MM.1S (cell line): ENCODE measurements at regions not wholly inside any gene's neighbourhood (a gene's known extent, or its start where the extent isn't known, plus 50 kb on each side); places are given as distances from the start of the nearest gene placed in this dataset.

Experiments used
- DNase-seq: peaks from one replicate; pipeline ENCODE4 v3.0.0-alpha.2; 2015
- H2AFZ ChIP-seq: fragments of 300-600 bp; sonication (generic); 2 replicates; pipeline ENCODE4 v1.6.0; 2016; ENCODE audit warnings: antibody characterized with exemption, low read length
- H3F3A ChIP-seq: fragments of 300-600 bp; sonication (generic); 2 replicates; pipeline ENCODE4 v1.6.1; 2016; ENCODE audit warnings: mild to moderate bottlenecking, antibody characterized with exemption, low read length, moderate library complexity, mixed read lengths; ENCODE audit not compliant: insufficient read depth
- H3K27ac ChIP-seq: fragments of 300-600 bp; sonication (generic); 2 replicates; pipeline ENCODE4 v1.5.1; 2016; ENCODE audit warnings: mild to moderate bottlenecking, low read length
- H3K27me3 ChIP-seq: fragments of 300-600 bp; sonication (generic); replicated peaks from 2 replicates; pipeline ENCODE4 v1.6.0; 2016; ENCODE audit warnings: low read length; ENCODE audit not compliant: insufficient read depth
- H3K36me3 ChIP-seq: fragments of 300-600 bp; sonication (generic); replicated peaks from 2 replicates; pipeline ENCODE4 v1.6.1; 2016; ENCODE audit warnings: mild to moderate bottlenecking, low read length, mixed read lengths; ENCODE audit not compliant: insufficient read depth
- H3K4me1 ChIP-seq: fragments of 300-600 bp; sonication (generic); 2 replicates; pipeline ENCODE4 v1.6.1; 2016; ENCODE audit warnings: low read length, mixed read lengths
- H3K4me2 ChIP-seq: fragments of 300-600 bp; sonication (generic); 2 replicates; pipeline ENCODE4 v1.6.0; 2016; ENCODE audit warnings: low read depth, low read length
- H3K4me3 ChIP-seq: fragments of 300-600 bp; sonication (generic); 2 replicates; pipeline ENCODE4 v1.5.1; 2016; ENCODE audit warnings: low read length, mixed read lengths
- H3K79me2 ChIP-seq: fragments of 300-600 bp; sonication (generic); 2 replicates; pipeline ENCODE4 v1.6.1; 2016; ENCODE audit warnings: mixed run types, low read length, mixed read lengths
- H3K9ac ChIP-seq: fragments of 300-600 bp; sonication (generic); 2 replicates; pipeline ENCODE4 v1.6.1; 2016; ENCODE audit warnings: low read length, mixed read lengths
- H3K9me2 ChIP-seq: fragments of 300-600 bp; sonication (generic); replicated peaks from 2 replicates; pipeline ENCODE4 v1.6.1; 2016; ENCODE audit warnings: mild to moderate bottlenecking, low read length, mixed read lengths; ENCODE audit not compliant: insufficient read depth
- H3K9me3 ChIP-seq: fragments of 300-600 bp; sonication (generic); replicated peaks from 2 replicates; pipeline ENCODE4 v1.6.1; 2016; ENCODE audit warnings: mild to moderate bottlenecking, low read length, mixed read lengths; ENCODE audit not compliant: insufficient read depth
- H4K20me1 ChIP-seq: fragments of 300-600 bp; sonication (generic); 2 replicates; pipeline ENCODE4 v1.6.1; 2016; ENCODE audit warnings: mild to moderate bottlenecking, low read length, moderate library complexity, mixed read lengths; ENCODE audit not compliant: insufficient read depth
- CTCF ChIP-seq: fragments of 300-600 bp; sonication (generic); IDR thresholded peaks from 2 replicates; pipeline ENCODE4 v1.5.1; 2016; ENCODE audit warnings: antibody characterized with exemption, low read length, mixed read lengths
- EZH2 ChIP-seq: fragments of 300-600 bp; sonication (generic); optimal IDR thresholded peaks from 2 replicates; pipeline ENCODE3; 2017; ENCODE audit warnings: low read depth, mild to moderate bottlenecking, antibody characterized with exemption, low read length, mixed read lengths
- EZH2phosphoT487 ChIP-seq: fragments of 300-600 bp; sonication (generic); IDR thresholded peaks from 2 replicates; pipeline ENCODE4 v1.6.1; 2018; ENCODE audit warnings: antibody characterized with exemption, low read length

GRCh38 chr16:74073456-74073855, 223.2 kb upstream of the PSMD7 start:
- Histone ChIP-seq H3K36me3 (no peaks in the 10 kb centered on the region), H3K4me3 (no peak overlapping the region), H3K27ac (no peak overlapping the region), H3K9ac (no peak overlapping the region), H3K27me3 (no peaks in the 10 kb centered on the region), H2AFZ (no peak overlapping the region), H3F3A (no peaks in the 10 kb centered on the region), H4K20me1 (no peaks in the 10 kb centered on the region), H3K9me2 (no peaks in the 10 kb centered on the region), H3K9me3 (no peaks in the 10 kb centered on the region), H3K4me1 (no peaks in the 10 kb centered on the region), H3K79me2 (no peaks in the 10 kb centered on the region), H3K4me2 (no peak overlapping the region)
- TF ChIP-seq EZH2phosphoT487 (no peak), EZH2 (no peak), CTCF (no peak)
- DNase-seq = no peak

- Histone ChIP-seq H3K36me3 (no peaks in the 10 kb centered on the region), H3F3A (no peaks in the 10 kb centered on the region), H3K4me2 (no peak overlapping the region), H4K20me1 (no peaks in the 10 kb centered on the region), H3K9me3 (no peaks in the 10 kb centered on the region), H3K4me1 (no peaks in the 10 kb centered on the region), H3K27me3 (no peaks in the 10 kb centered on the region), H3K27ac (no peak overlapping the region), H3K4me3 (no peak overlapping the region), H3K79me2 (no peaks in the 10 kb centered on the region), H3K9me2 (no peaks in the 10 kb centered on the region), H2AFZ (no peak overlapping the region), H3K9ac (no peak overlapping the region)
- no peak for DNase-seq
- no peak for TF ChIP-seq EZH2
- no peak for TF ChIP-seq EZH2phosphoT487
- TF ChIP-seq CTCF = no peak
Measured at GRCh38 chr16:74071996-74072535, 224.5 kb upstream of the PSMD7 start.

- Histone ChIP-seq H2AFZ (no peak overlapping the region), H3K9ac (no peak overlapping the region), H3K9me2 (no peaks in the 10 kb centered on the region), H3K4me2 (no peak overlapping the region), H3K36me3 (no peaks in the 10 kb centered on the region), H3K27me3 (no peaks in the 10 kb centered on the region), H3K4me3 (no peak overlapping the region), H3K4me1 (no peaks in the 10 kb centered on the region), H3K79me2 (no peaks in the 10 kb centered on the region), H4K20me1 (no peaks in the 10 kb centered on the region), H3K27ac (no peak overlapping the region), H3K9me3 (no peaks in the 10 kb centered on the region), H3F3A (no peaks in the 10 kb centered on the region)
- no peak for DNase-seq
- no peak for TF ChIP-seq CTCF
- TF ChIP-seq EZH2 = no peak
- no peak for TF ChIP-seq EZH2phosphoT487
Measured at GRCh38 chr16:74070237-74070636, 226.4 kb upstream of the PSMD7 start.
